ENCODE measurements at regions not wholly inside any gene's neighbourhood (a gene's known extent, or its start where the extent isn't known, plus 50 kb on each side); places are given as distances from the start of the nearest gene placed in this dataset.
"Not testable (repeated sequence)": the region's sequence is repeated elsewhere in the genome, so short reads cannot be mapped to it uniquely, and the experiment has no call there.

DNA sequence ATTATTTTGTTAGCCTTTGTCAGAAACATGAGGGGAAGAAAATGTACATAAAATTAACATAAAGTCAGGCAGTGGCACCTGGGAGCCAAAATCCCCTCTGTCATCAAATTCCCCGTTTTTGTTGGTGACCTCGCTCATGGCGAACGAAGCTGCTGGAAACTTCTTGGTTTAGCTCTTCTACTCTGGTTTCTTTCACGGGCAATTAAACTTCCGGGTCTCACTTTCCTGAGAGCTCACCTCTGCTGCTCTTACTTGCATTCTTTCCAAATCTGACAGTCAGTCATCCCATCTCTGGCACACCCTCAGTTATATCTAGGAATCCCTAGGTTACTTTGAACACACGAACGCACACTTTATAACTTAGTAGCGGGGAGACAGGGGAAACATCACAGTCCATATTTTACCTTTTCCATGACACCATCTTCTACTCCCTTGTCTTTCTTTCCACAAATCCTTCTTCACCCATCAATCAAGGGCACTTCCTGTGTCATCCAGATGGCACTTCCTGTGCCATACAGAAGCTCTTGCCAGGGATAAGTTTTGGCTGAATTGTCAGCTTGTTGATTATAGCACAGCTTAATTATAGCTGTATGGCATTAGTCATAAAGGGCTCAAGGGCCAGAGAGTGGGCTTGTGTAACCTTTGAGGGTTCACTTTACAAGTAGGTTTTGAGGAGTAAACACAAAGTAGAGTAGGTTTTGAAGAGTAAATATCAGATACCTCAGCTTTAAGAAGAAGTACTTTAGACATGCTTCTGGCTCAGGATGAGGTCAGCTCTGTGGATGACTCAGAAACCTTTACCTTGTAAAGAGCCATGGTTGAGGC is 105.1 kb downstream of the GATA3 start:
- Histone ChIP-seq H3F3A (ENCODE audit: insufficient read depth) (no peaks in the 10 kb centered on the region), H3K36me3 (ENCODE audit: low read length) (no peaks in the 10 kb centered on the region), H3K79me2 (ENCODE audit: insufficient read depth, low read length) (no peaks in the 10 kb centered on the region), H3K9ac (ENCODE audit: low read length) (no peak overlapping the region), H4K20me1 (ENCODE audit: low read depth, low read length) (no peaks in the 10 kb centered on the region), H3K4me2 (ENCODE audit: low read depth, low read length, poor library complexity, severe bottlenecking) (no peak overlapping the region), H3K27ac (ENCODE audit: low read depth, low read length) (no peak overlapping the region), H2AFZ (ENCODE audit: low read depth, low read length, severe bottlenecking) (no peak overlapping the region), H3K9me3 (ENCODE audit: insufficient read depth, low read length) (no peaks in the 10 kb centered on the region), H3K27me3 (ENCODE audit: low read length) (no peaks in the 10 kb centered on the region), H3K4me3 (ENCODE audit: insufficient read depth, low read length, poor library complexity, severe bottlenecking) (no peak overlapping the region), H3K9me2 (replicated peaks; ENCODE audit: insufficient read depth, low read length) (no peaks in the 10 kb centered on the region)
- no peak for TF ChIP-seq EZH2phosphoT487 (conservative IDR thresholded peaks at IDR 0.05; ENCODE audit: low read length)
- TF ChIP-seq, protein P1, sequence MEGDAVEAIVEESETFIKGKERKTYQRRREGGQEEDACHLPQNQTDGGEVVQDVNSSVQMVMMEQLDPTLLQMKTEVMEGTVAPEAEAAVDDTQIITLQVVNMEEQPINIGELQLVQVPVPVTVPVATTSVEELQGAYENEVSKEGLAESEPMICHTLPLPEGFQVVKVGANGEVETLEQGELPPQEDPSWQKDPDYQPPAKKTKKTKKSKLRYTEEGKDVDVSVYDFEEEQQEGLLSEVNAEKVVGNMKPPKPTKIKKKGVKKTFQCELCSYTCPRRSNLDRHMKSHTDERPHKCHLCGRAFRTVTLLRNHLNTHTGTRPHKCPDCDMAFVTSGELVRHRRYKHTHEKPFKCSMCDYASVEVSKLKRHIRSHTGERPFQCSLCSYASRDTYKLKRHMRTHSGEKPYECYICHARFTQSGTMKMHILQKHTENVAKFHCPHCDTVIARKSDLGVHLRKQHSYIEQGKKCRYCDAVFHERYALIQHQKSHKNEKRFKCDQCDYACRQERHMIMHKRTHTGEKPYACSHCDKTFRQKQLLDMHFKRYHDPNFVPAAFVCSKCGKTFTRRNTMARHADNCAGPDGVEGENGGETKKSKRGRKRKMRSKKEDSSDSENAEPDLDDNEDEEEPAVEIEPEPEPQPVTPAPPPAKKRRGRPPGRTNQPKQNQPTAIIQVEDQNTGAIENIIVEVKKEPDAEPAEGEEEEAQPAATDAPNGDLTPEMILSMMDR (IDR thresholded peaks at IDR 0.05; ENCODE audit: insufficient read depth, low read length, poor library complexity, severe bottlenecking): no peak

DNA sequence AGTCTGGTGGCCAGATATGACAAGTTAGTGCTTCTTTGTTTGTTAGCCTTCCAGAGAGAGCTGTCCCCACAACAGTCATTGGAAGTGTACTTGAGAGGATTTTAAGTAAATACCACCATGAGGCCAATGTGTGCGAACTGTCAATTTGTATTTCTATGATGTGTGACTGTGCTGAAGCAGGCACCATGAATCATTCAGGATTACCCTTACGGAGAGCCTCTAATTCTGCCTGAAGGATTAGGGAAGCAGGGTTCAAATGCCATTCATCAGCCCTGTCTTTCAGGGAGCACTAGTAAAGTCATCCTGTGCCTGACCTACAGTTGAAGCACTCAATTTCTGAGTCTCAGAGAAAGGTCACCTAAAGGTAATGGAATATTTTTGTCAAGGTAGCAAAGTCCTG is 109.3 kb downstream of the GATA3 start:
- Histone ChIP-seq H3K4me3 (ENCODE audit: insufficient read depth, low read length, poor library complexity, severe bottlenecking) (no peak overlapping the region), H3K27me3 (ENCODE audit: low read length) (no peaks in the 10 kb centered on the region), H3K4me2 (ENCODE audit: low read depth, low read length, poor library complexity, severe bottlenecking) (no peak overlapping the region), H3K9ac (ENCODE audit: low read length) (no peak overlapping the region), H3K9me2 (replicated peaks; ENCODE audit: insufficient read depth, low read length) (no peaks in the 10 kb centered on the region), H3K79me2 (ENCODE audit: insufficient read depth, low read length) (no peaks in the 10 kb centered on the region), H3K9me3 (ENCODE audit: insufficient read depth, low read length) (peaks cover 7% of the 10 kb centered on the region; the same call in 1 of the 2 replicates), H3F3A (ENCODE audit: insufficient read depth) (no peaks in the 10 kb centered on the region), H3K36me3 (ENCODE audit: low read length) (0 out of 2 replicates have a peak, but pooled peaks cover 3% of the 10 kb centered on the region), H4K20me1 (ENCODE audit: low read depth, low read length) (no peaks in the 10 kb centered on the region), H2AFZ (ENCODE audit: low read depth, low read length, severe bottlenecking) (no peak overlapping the region), H3K27ac (ENCODE audit: low read depth, low read length) (no peak overlapping the region)
- TF ChIP-seq, protein P1 (IDR thresholded peaks at IDR 0.05; ENCODE audit: insufficient read depth, low read length, poor library complexity, severe bottlenecking): no peak
- TF ChIP-seq EZH2phosphoT487 (conservative IDR thresholded peaks at IDR 0.05; ENCODE audit: low read length): no peak

DNA sequence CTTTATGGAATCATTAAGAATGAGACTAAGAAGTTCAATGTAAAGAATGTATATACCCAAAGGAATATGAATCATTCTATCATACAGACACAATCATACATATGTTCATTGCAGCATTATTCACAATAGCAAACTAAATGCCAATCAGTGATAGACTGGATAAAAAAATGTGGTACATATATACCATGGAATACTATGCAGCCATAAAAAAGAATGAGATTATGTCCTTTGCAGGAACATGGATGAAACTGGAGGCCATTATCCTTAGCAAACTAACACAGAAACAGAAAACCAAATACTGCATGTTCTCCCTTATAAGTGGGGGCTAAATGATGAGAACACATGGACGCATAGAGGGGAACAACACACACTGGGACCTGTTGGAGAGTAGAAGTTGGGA is 110.2 kb downstream of the GATA3 start:
- H3K36me3 ChIP-seq (ENCODE audit: low read length); H3K9ac ChIP-seq (ENCODE audit: low read length); H2AFZ ChIP-seq (ENCODE audit: low read depth, low read length, severe bottlenecking); H3K79me2 ChIP-seq (ENCODE audit: insufficient read depth, low read length); H3K9me2 ChIP-seq (replicated peaks; ENCODE audit: insufficient read depth, low read length); H4K20me1 ChIP-seq (ENCODE audit: low read depth, low read length); H3K9me3 ChIP-seq (ENCODE audit: insufficient read depth, low read length); H3K27ac ChIP-seq (ENCODE audit: low read depth, low read length); H3K4me2 ChIP-seq (ENCODE audit: low read depth, low read length, poor library complexity, severe bottlenecking); H3K4me3 ChIP-seq (ENCODE audit: insufficient read depth, low read length, poor library complexity, severe bottlenecking); H3K27me3 ChIP-seq (ENCODE audit: low read length); H3F3A ChIP-seq (ENCODE audit: insufficient read depth): not testable (repeated sequence)

DNA sequence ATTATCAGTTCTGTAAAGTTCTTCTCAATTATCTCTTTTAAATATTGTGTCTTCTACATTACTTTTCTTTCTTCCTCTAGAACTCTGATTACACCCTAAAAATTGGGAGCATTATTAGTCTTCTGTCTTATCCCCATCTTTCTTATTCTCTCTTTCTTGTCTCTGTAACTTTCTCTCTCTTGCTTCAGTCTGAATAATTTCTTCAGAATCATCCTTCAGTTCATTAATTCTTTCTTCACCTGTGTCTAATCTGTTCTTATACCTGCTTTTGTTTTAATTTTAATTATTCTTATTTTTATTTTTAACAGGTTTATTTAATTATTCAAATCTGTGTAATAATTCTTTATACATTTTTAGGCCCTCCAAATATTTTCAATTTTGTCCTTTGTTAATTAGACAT is 114.3 kb downstream of the GATA3 start:
- 0 out of 2 replicates have a peak, but pooled peaks cover 3% of the 10 kb centered on the region for H3K36me3 ChIP-seq (ENCODE audit: low read length)
- no peaks in the 10 kb centered on the region for H3K9me2 ChIP-seq (replicated peaks; ENCODE audit: insufficient read depth, low read length)
- H3K9ac ChIP-seq (ENCODE audit: low read length): no peak overlapping the region
- H3F3A ChIP-seq (ENCODE audit: insufficient read depth): no peaks in the 10 kb centered on the region
- no peaks in the 10 kb centered on the region for H4K20me1 ChIP-seq (ENCODE audit: low read depth, low read length)
- H3K27ac ChIP-seq (ENCODE audit: low read depth, low read length): no peak overlapping the region
- no peak overlapping the region for H3K4me2 ChIP-seq (ENCODE audit: low read depth, low read length, poor library complexity, severe bottlenecking)
- peaks cover 7% of the 10 kb centered on the region; the same call in 1 of the 2 replicates for H3K9me3 ChIP-seq (ENCODE audit: insufficient read depth, low read length)
- no peak overlapping the region for H3K4me3 ChIP-seq (ENCODE audit: insufficient read depth, low read length, poor library complexity, severe bottlenecking)
- H3K79me2 ChIP-seq (ENCODE audit: insufficient read depth, low read length): no peaks in the 10 kb centered on the region
- H3K27me3 ChIP-seq (ENCODE audit: low read length): no peaks in the 10 kb centered on the region
- TF ChIP-seq, protein P1 (IDR thresholded peaks at IDR 0.05; ENCODE audit: insufficient read depth, low read length, poor library complexity, severe bottlenecking): no peak
- TF ChIP-seq EZH2phosphoT487 (conservative IDR thresholded peaks at IDR 0.05; ENCODE audit: low read length): no peak
- H2AFZ ChIP-seq (ENCODE audit: low read depth, low read length, severe bottlenecking): no peak overlapping the region
